OCI-LY1 (cell line): ENCODE measurements at regions not wholly inside any gene's neighbourhood (a gene's known extent, or its start where the extent isn't known, plus 50 kb on each side); places are given as distances from the start of the nearest gene placed in this dataset.

Source experiments
- H2AFZ ChIP-seq: fragments of 200-600 bp; sonication (generic), shearing (Covaris generic); 2 replicates; pipeline ENCODE4 v1.6.0; 2014; ENCODE audit warnings: antibody characterized with exemption, mild to moderate bottlenecking, low read length
- H3F3A ChIP-seq: fragments of 200-600 bp; sonication (generic), shearing (Covaris generic); 2 replicates; pipeline ENCODE4 v1.6.0; 2014; ENCODE audit warnings: mild to moderate bottlenecking, antibody characterized with exemption, low read length, moderate library complexity; ENCODE audit not compliant: insufficient read depth
- H3K27ac ChIP-seq: fragments of 200-600 bp; sonication (generic); 2 replicates; pipeline ENCODE4 v1.5.1; 2014; ENCODE audit warnings: low read length, mixed run types, mild to moderate bottlenecking, low read depth; ENCODE audit not compliant: poor library complexity, severe bottlenecking
- H3K27me3 ChIP-seq: fragments of 200-600 bp; sonication (generic); 2 replicates; pipeline ENCODE4 v1.6.0; 2014; ENCODE audit warnings: antibody characterized with exemption, mild to moderate bottlenecking, low read length, moderate library complexity; ENCODE audit not compliant: insufficient read depth
- H3K36me3 ChIP-seq: fragments of 200-600 bp; sonication (generic); 2 replicates; pipeline ENCODE4 v1.6.1; 2014; ENCODE audit warnings: mild to moderate bottlenecking, antibody characterized with exemption, low read length, moderate library complexity, mixed read lengths; ENCODE audit not compliant: insufficient read depth
- H3K4me1 ChIP-seq: fragments of 200-600 bp; sonication (generic); 2 replicates; pipeline ENCODE4 v1.5.1; 2014; ENCODE audit warnings: mild to moderate bottlenecking, low read length, moderate library complexity; ENCODE audit not compliant: insufficient read depth, severe bottlenecking
- H3K4me2 ChIP-seq: fragments of 200-600 bp; sonication (generic), shearing (Covaris generic); 2 replicates; pipeline ENCODE4 v1.6.1; 2014; ENCODE audit warnings: low read length
- H3K4me3 ChIP-seq: fragments of 200-600 bp; sonication (generic); 2 replicates; pipeline ENCODE4 v1.5.1; 2014; ENCODE audit warnings: low read length, low read depth, mild to moderate bottlenecking, mixed read lengths; ENCODE audit not compliant: poor library complexity, severe bottlenecking
- H3K79me2 ChIP-seq: fragments of 200-600 bp; shearing (Covaris generic); 2 replicates; pipeline ENCODE4 v1.6.1; 2016; ENCODE audit warnings: mixed run types, low read length, mixed read lengths; ENCODE audit not compliant: insufficient read depth
- H3K9ac ChIP-seq: fragments of 200-600 bp; sonication (generic), shearing (Covaris generic); 2 replicates; pipeline ENCODE4 v1.6.1; 2014; ENCODE audit warnings: mild to moderate bottlenecking, low read length, mixed read lengths
- H3K9me2 ChIP-seq: fragments of 200-600 bp; sonication (generic), shearing (Covaris generic); 2 replicates; pipeline ENCODE4 v1.6.1; 2014; ENCODE audit warnings: low read depth, mild to moderate bottlenecking, low read length, mixed read lengths
- H3K9me3 ChIP-seq: fragments of 200-600 bp; shearing (Covaris generic); 2 replicates; pipeline ENCODE4 v1.6.1; 2014; ENCODE audit warnings: low read length, mixed read lengths
- H4K20me1 ChIP-seq: fragments of 200-600 bp; sonication (generic), shearing (Covaris generic); 2 replicates; pipeline ENCODE4 v1.6.0; 2016; ENCODE audit warnings: mild to moderate bottlenecking, low read length; ENCODE audit not compliant: insufficient read depth
- CTCF ChIP-seq: fragments of 200-600 bp; sonication (generic), shearing (Covaris generic); IDR thresholded peaks from 2 replicates; pipeline ENCODE4 v1.5.1; 2017; ENCODE audit warnings: mild to moderate bottlenecking, antibody characterized with exemption, low read length, moderate library complexity, mixed read lengths
- EZH2 ChIP-seq: fragments of 200-600 bp; sonication (generic), shearing (Covaris generic); IDR thresholded peaks from 2 replicates; pipeline ENCODE4 v1.8.0; 2017; ENCODE audit warnings: borderline replicate concordance, mixed run types, mild to moderate bottlenecking, antibody characterized with exemption, low read length, moderate library complexity, mixed read lengths

GRCh38 chr2:51243892-51244535 is 212.1 kb upstream of the NRXN1 start:
- no peaks in the 10 kb centered on the region for H3K27me3 ChIP-seq
- H3K9me2 ChIP-seq: no peaks in the 10 kb centered on the region
- no peak for TF ChIP-seq EZH2
- no peak for TF ChIP-seq CTCF
- H3K4me1 ChIP-seq: no peaks in the 10 kb centered on the region
- no peaks in the 10 kb centered on the region for H4K20me1 ChIP-seq
- no peaks in the 10 kb centered on the region for H3K9me3 ChIP-seq
- no peaks in the 10 kb centered on the region for H3K79me2 ChIP-seq
- no peak overlapping the region for H3K4me2 ChIP-seq
- no peak overlapping the region for H2AFZ ChIP-seq
- no peak overlapping the region for H3K4me3 ChIP-seq
- no peaks in the 10 kb centered on the region for H3F3A ChIP-seq
- no peak overlapping the region for H3K27ac ChIP-seq
- H3K36me3 ChIP-seq: no peaks in the 10 kb centered on the region
- H3K9ac ChIP-seq: no peak overlapping the region

- no peak overlapping the region for H3K4me2 ChIP-seq
- no peaks in the 10 kb centered on the region for H3K27me3 ChIP-seq
- no peak overlapping the region for H3K9ac ChIP-seq
- H3K9me2 ChIP-seq: no peaks in the 10 kb centered on the region
- H3K79me2 ChIP-seq: no peaks in the 10 kb centered on the region
- no peaks in the 10 kb centered on the region for H3K4me1 ChIP-seq
- no peak for TF ChIP-seq EZH2
- TF ChIP-seq CTCF: no peak
- H2AFZ ChIP-seq: no peak overlapping the region
- no peaks in the 10 kb centered on the region for H3K9me3 ChIP-seq
- no peak overlapping the region for H3K4me3 ChIP-seq
- no peaks in the 10 kb centered on the region for H3F3A ChIP-seq
- H4K20me1 ChIP-seq: no peaks in the 10 kb centered on the region
- H3K27ac ChIP-seq: no peak overlapping the region
- no peaks in the 10 kb centered on the region for H3K36me3 ChIP-seq
Observed at GRCh38 chr2:51237626-51238271, 205.8 kb upstream of the NRXN1 start.

GRCh38 chr2:51232027-51232426 is 200.1 kb upstream of the NRXN1 start:
- no peaks in the 10 kb centered on the region for H3K9me2 ChIP-seq
- H3F3A ChIP-seq: no peaks in the 10 kb centered on the region
- no peaks in the 10 kb centered on the region for H3K79me2 ChIP-seq
- H3K4me1 ChIP-seq: no peaks in the 10 kb centered on the region
- H3K27me3 ChIP-seq: no peaks in the 10 kb centered on the region
- H3K9ac ChIP-seq: no peak overlapping the region
- H2AFZ ChIP-seq: no peak overlapping the region
- no peaks in the 10 kb centered on the region for H4K20me1 ChIP-seq
- no peak overlapping the region for H3K4me2 ChIP-seq
- H3K36me3 ChIP-seq: no peaks in the 10 kb centered on the region
- no peak overlapping the region for H3K4me3 ChIP-seq
- TF ChIP-seq EZH2: no peak
- H3K27ac ChIP-seq: no peak overlapping the region
- H3K9me3 ChIP-seq: no peaks in the 10 kb centered on the region

- Histone ChIP-seq H3K36me3 (no peaks in the 10 kb centered on the region), H3K79me2 (no peaks in the 10 kb centered on the region), H4K20me1 (no peaks in the 10 kb centered on the region), H3K27ac (no peak overlapping the region), H3K4me3 (no peak overlapping the region), H3K9me3 (no peaks in the 10 kb centered on the region), H2AFZ (no peak overlapping the region), H3K4me2 (no peak overlapping the region), H3K9ac (no peak overlapping the region), H3F3A (no peaks in the 10 kb centered on the region), H3K4me1 (no peaks in the 10 kb centered on the region), H3K9me2 (no peaks in the 10 kb centered on the region), H3K27me3 (no peaks in the 10 kb centered on the region)
- TF ChIP-seq EZH2: no peak
- TF ChIP-seq CTCF: no peak
Observed at GRCh38 chr2:51231071-51231470, 199.1 kb upstream of the NRXN1 start.
